Peyer's patch (tissue), 4 donors: ENCODE measurements at regions not wholly inside any gene's neighbourhood (a gene's known extent, or its start where the extent isn't known, plus 50 kb on each side); places are given as distances from the start of the nearest gene placed in this dataset.

Experiments
- CTCF ChIP-seq, 6 experiments: fragments of 450-650 bp in 4 of 6; fragments of 200-600 bp in 2 of 6; sonication (generic) in 1 of 6; IDR thresholded peaks; one replicate each; pipeline ENCODE4 v1.5.1; 2017 to 2019; ENCODE audit warnings: antibody characterized with exemption in 6 of 6, mild to moderate bottlenecking in 3 of 6, moderate library complexity in 1 of 6
- POLR2A ChIP-seq, 2 donors: fragments of 450-650 bp; IDR thresholded peaks; one replicate each; pipeline ENCODE4 v1.5.1; 2017; ENCODE audit warnings: antibody characterized with exemption in 2 of 2, mild to moderate bottlenecking in 2 of 2, moderate library complexity in 2 of 2

GRCh38 chr12:132392389-132393244 is 63.2 kb upstream of the GALNT9 start:
- TF ChIP-seq CTCF (IDR thresholded peaks at IDR 0.05), result no peak
- TF ChIP-seq POLR2A (IDR thresholded peaks at IDR 0.05), result no peak
